IPS-NIHi7 (cell line): ENCODE measurements at regions not wholly inside any gene's neighbourhood (a gene's known extent, or its start where the extent isn't known, plus 50 kb on each side); places are given as distances from the start of the nearest gene placed in this dataset.
"Not testable (repeated sequence)": the region's sequence is repeated elsewhere in the genome, so short reads cannot be mapped to it uniquely, and the experiment has no call there.

Experiments
- DNase-seq: peaks from one replicate; pipeline ENCODE4 v3.0.0; 2012; ENCODE audit warnings: mixed read lengths; ENCODE audit errors: extremely low spot score

- not testable (repeated sequence) for DNase-seq
Observed at GRCh38 chr1:67907467-67907866, 74.2 kb upstream of the GNG12 start.

GRCh38 chr1:67906015-67906414 is 72.7 kb upstream of the GNG12 start:
- not testable (repeated sequence) for DNase-seq

GRCh38 chr1:67902546-67903223 is 69.4 kb upstream of the GNG12 start:
- DNase-seq: not testable (repeated sequence)

GRCh38 chr1:67898033-67898726 is 64.9 kb upstream of the GNG12 start:
- no peak for DNase-seq

- no peak for DNase-seq
Observed at GRCh38 chr1:67897270-67897949, 64.1 kb upstream of the GNG12 start.

- DNase-seq: no peak
Observed at GRCh38 chr1:67896826-67897225, 63.6 kb upstream of the GNG12 start.

GRCh38 chr1:67894981-67895735 is 61.9 kb upstream of the GNG12 start:
- no peak for DNase-seq

GRCh38 chr1:67893126-67893495 is 59.8 kb upstream of the GNG12 start:
- DNase-seq: no peak

GRCh38 chr1:67892476-67893125 is 59.3 kb upstream of the GNG12 start:
- DNase-seq: no peak

GRCh38 chr1:67890857-67891256 is 57.6 kb upstream of the GNG12 start:
- no peak for DNase-seq

- peak; percentile 23 for DNase-seq
Observed at GRCh38 chr1:67889953-67890567, 56.8 kb upstream of the GNG12 start.

- DNase-seq: no peak
Observed at GRCh38 chr1:67889466-67889865, 56.2 kb upstream of the GNG12 start.

GRCh38 chr1:67888216-67889106 is 55.2 kb upstream of the GNG12 start:
- DNase-seq: peak; percentile 39

GRCh38 chr1:67887146-67887545 is 53.9 kb upstream of the GNG12 start:
- no peak for DNase-seq

- no peak for DNase-seq
Observed at GRCh38 chr1:67886076-67886475, 52.8 kb upstream of the GNG12 start.

GRCh38 chr1:67883069-67883468 is 49.8 kb upstream of the GNG12 start:
- no peak for DNase-seq
